CD8-positive, alpha-beta memory T cell (primary cell): ENCODE measurements at regions not wholly inside any gene's neighbourhood (a gene's known extent, or its start where the extent isn't known, plus 50 kb on each side); places are given as distances from the start of the nearest gene placed in this dataset.

Experiments
- CTCF ChIA-PET: fragments of 350-600 bp; sonication (Branson Sonifier 250); formaldehyde crosslinking; loops from one replicate; lab custom pipeline; 2021; ENCODE audit warnings: antibody characterized with exemption; lab: Charles Lee
- POLR2A ChIA-PET: fragments of 350-600 bp; sonication (Branson Sonifier 250); formaldehyde crosslinking; loops from one replicate; lab custom pipeline; 2021; ENCODE audit warnings: antibody characterized with exemption; lab: Charles Lee
- DNase-seq, 5 donors: peaks; one replicate each; pipeline versions ENCODE4 v3.0.0 to v3.0.0-alpha.2; 2020 to 2022; ENCODE audit warnings: mixed read lengths in 1 of 5
- H3K27ac ChIP-seq: one replicate; pipeline ENCODE4 v1.7.0; 2013; ENCODE audit warnings: low read depth, mild to moderate bottlenecking, low read length, moderate library complexity
- H3K27me3 ChIP-seq: 2 replicates; pipeline ENCODE4 v1.7.0; 2013; ENCODE audit warnings: low read length, mild to moderate bottlenecking; ENCODE audit not compliant: insufficient read depth, poor library complexity, severe bottlenecking
- H3K36me3 ChIP-seq: 2 replicates; pipeline ENCODE4 v1.7.0; 2013; ENCODE audit warnings: mild to moderate bottlenecking, low read length, moderate library complexity; ENCODE audit not compliant: insufficient read depth
- H3K4me1 ChIP-seq: 2 replicates; pipeline ENCODE4 v1.7.0; 2013; ENCODE audit warnings: mild to moderate bottlenecking, low read length, moderate library complexity; ENCODE audit not compliant: insufficient read depth
- H3K4me3 ChIP-seq: 2 replicates; pipeline ENCODE4 v1.7.0; 2013; ENCODE audit warnings: mild to moderate bottlenecking, low read length
- H3K9me3 ChIP-seq: 2 replicates; pipeline ENCODE4 v1.7.0; 2013; ENCODE audit warnings: mild to moderate bottlenecking, low read length
- H3K27ac Mint-ChIP-seq, 8 donors: one replicate each; pipeline ENCODE4 v1.8.0; 2020 to 2021; ENCODE audit warnings: mixed read lengths in 8 of 8, mild to moderate bottlenecking in 6 of 8, inconsistent platforms in 3 of 8, moderate library complexity in 3 of 8
- H3K27me3 Mint-ChIP-seq, 2 donors: one replicate each; pipeline ENCODE4 v1.8.0; 2020 to 2021; ENCODE audit warnings: mixed read lengths in 2 of 2, mild to moderate bottlenecking in 1 of 2, moderate library complexity in 1 of 2
- H3K36me3 Mint-ChIP-seq, 3 donors: one replicate each; pipeline ENCODE4 v1.8.0; 2020 to 2021; ENCODE audit warnings: mixed read lengths in 3 of 3, inconsistent platforms in 1 of 3, mild to moderate bottlenecking in 1 of 3
- H3K4me1 Mint-ChIP-seq, 3 donors: one replicate each; pipeline ENCODE4 v1.8.0; 2020 to 2021; ENCODE audit warnings: mixed read lengths in 3 of 3, inconsistent platforms in 1 of 3, mild to moderate bottlenecking in 1 of 3
- H3K4me3 Mint-ChIP-seq, 7 donors: one replicate each; pipeline ENCODE4 v1.8.0; 2020 to 2021; ENCODE audit warnings: mixed read lengths in 7 of 7, mild to moderate bottlenecking in 6 of 7, moderate library complexity in 4 of 7, inconsistent platforms in 2 of 7
- H3K9me3 Mint-ChIP-seq, 5 donors: one replicate each; pipeline ENCODE4 v1.8.0; 2020 to 2022; ENCODE audit warnings: mixed read lengths in 5 of 5, mild to moderate bottlenecking in 3 of 5, moderate library complexity in 2 of 5, inconsistent platforms in 1 of 5

- ChIA-PET POLR2A (no interaction called here), CTCF (no interaction called here)
- H3K36me3 ChIP-seq = no peaks in the 10 kb centered on the region
- H3K9me3 Mint-ChIP-seq = peaks cover 0 to 8% (median 3%) of the 10 kb centered on the region in 5 donors
- no peaks in the 10 kb centered on the region for H3K27me3 Mint-ChIP-seq
- no peak overlapping the region for H3K4me3 ChIP-seq
- no peaks in the 10 kb centered on the region for H3K4me1 Mint-ChIP-seq
- no peak overlapping the region for H3K4me3 Mint-ChIP-seq
- DNase-seq = no peak
- no peaks in the 10 kb centered on the region for H3K36me3 Mint-ChIP-seq
- no peak overlapping the region for H3K27ac Mint-ChIP-seq
- no peaks in the 10 kb centered on the region for H3K27me3 ChIP-seq
- H3K9me3 ChIP-seq = no peaks in the 10 kb centered on the region
- no peak overlapping the region for H3K27ac ChIP-seq
- H3K4me1 ChIP-seq = no peaks in the 10 kb centered on the region
Measured at GRCh38 chr4:41427306-41427882, 110.6 kb upstream of the LIMCH1 start.

GRCh38 chr4:41427931-41428600, 109.9 kb upstream of the LIMCH1 start:
- Histone ChIP-seq H3K4me3 (no peak overlapping the region), H3K27me3 (no peaks in the 10 kb centered on the region), H3K9me3 (no peaks in the 10 kb centered on the region), H3K36me3 (no peaks in the 10 kb centered on the region), H3K27ac (no peak overlapping the region), H3K4me1 (no peaks in the 10 kb centered on the region)
- H3K36me3 Mint-ChIP-seq = no peaks in the 10 kb centered on the region
- POLR2A ChIA-PET = no interaction called here
- H3K4me1 Mint-ChIP-seq = no peaks in the 10 kb centered on the region
- no peaks in the 10 kb centered on the region for H3K27me3 Mint-ChIP-seq
- no peak overlapping the region for H3K4me3 Mint-ChIP-seq
- CTCF ChIA-PET = no interaction called here
- no peak for DNase-seq
- H3K27ac Mint-ChIP-seq = no peak overlapping the region
- H3K9me3 Mint-ChIP-seq = peaks cover 0 to 8% (median 3%) of the 10 kb centered on the region in 5 donors

GRCh38 chr4:41428601-41429279, 109.2 kb upstream of the LIMCH1 start:
- H3K9me3 Mint-ChIP-seq = peaks cover 0 to 6% (median 3%) of the 10 kb centered on the region in 5 donors
- H3K27ac ChIP-seq = no peak overlapping the region
- H3K9me3 ChIP-seq = no peaks in the 10 kb centered on the region
- no peaks in the 10 kb centered on the region for H3K27me3 Mint-ChIP-seq
- CTCF ChIA-PET = no interaction called here
- POLR2A ChIA-PET = no interaction called here
- H3K4me1 ChIP-seq = no peaks in the 10 kb centered on the region
- no peak overlapping the region for H3K4me3 ChIP-seq
- H3K4me1 Mint-ChIP-seq = no peaks in the 10 kb centered on the region
- no peak overlapping the region for H3K4me3 Mint-ChIP-seq
- no peaks in the 10 kb centered on the region for H3K36me3 Mint-ChIP-seq
- H3K36me3 ChIP-seq = no peaks in the 10 kb centered on the region
- DNase-seq = no peak
- no peak overlapping the region for H3K27ac Mint-ChIP-seq
- H3K27me3 ChIP-seq = no peaks in the 10 kb centered on the region

- H3K27me3 ChIP-seq = no peaks in the 10 kb centered on the region
- no peak overlapping the region for H3K4me3 ChIP-seq
- Mint-ChIP-seq H3K4me1 (no peaks in the 10 kb centered on the region), H3K27ac (no peak overlapping the region), H3K36me3 (no peaks in the 10 kb centered on the region), H3K27me3 (no peaks in the 10 kb centered on the region), H3K4me3 (no peak overlapping the region), H3K9me3 (peaks cover 0 to 6% (median 3%) of the 10 kb centered on the region in 5 donors)
- ChIA-PET POLR2A (no interaction called here), CTCF (no interaction called here)
- no peaks in the 10 kb centered on the region for H3K9me3 ChIP-seq
- DNase-seq = no peak
- H3K4me1 ChIP-seq = no peaks in the 10 kb centered on the region
- H3K36me3 ChIP-seq = no peaks in the 10 kb centered on the region
- no peak overlapping the region for H3K27ac ChIP-seq
Measured at GRCh38 chr4:41429280-41429669, 108.7 kb upstream of the LIMCH1 start.

- H3K27me3 Mint-ChIP-seq = no peaks in the 10 kb centered on the region
- H3K27ac Mint-ChIP-seq = no peak overlapping the region
- H3K4me1 Mint-ChIP-seq = no peaks in the 10 kb centered on the region
- POLR2A ChIA-PET = no interaction called here
- DNase-seq = no peak
- no peak overlapping the region for H3K4me3 Mint-ChIP-seq
- CTCF ChIA-PET = no interaction called here
- H3K27ac ChIP-seq = no peak overlapping the region
- no peak overlapping the region for H3K4me3 ChIP-seq
- no peaks in the 10 kb centered on the region for H3K27me3 ChIP-seq
- H3K9me3 Mint-ChIP-seq = peaks cover 0 to 6% (median 2%) of the 10 kb centered on the region in 5 donors
- H3K9me3 ChIP-seq = no peaks in the 10 kb centered on the region
- no peaks in the 10 kb centered on the region for H3K36me3 ChIP-seq
- no peaks in the 10 kb centered on the region for H3K4me1 ChIP-seq
- H3K36me3 Mint-ChIP-seq = no peaks in the 10 kb centered on the region
Measured at GRCh38 chr4:41430792-41431191, 107.2 kb upstream of the LIMCH1 start.

- no peaks in the 10 kb centered on the region for H3K27me3 Mint-ChIP-seq
- no peaks in the 10 kb centered on the region for H3K36me3 Mint-ChIP-seq
- no peaks in the 10 kb centered on the region for H3K27me3 ChIP-seq
- no peak overlapping the region for H3K27ac Mint-ChIP-seq
- no peak overlapping the region for H3K4me3 ChIP-seq
- POLR2A ChIA-PET = no interaction called here
- no peak overlapping the region for H3K4me3 Mint-ChIP-seq
- H3K4me1 ChIP-seq = no peaks in the 10 kb centered on the region
- DNase-seq = no peak
- no peak overlapping the region for H3K27ac ChIP-seq
- H3K4me1 Mint-ChIP-seq = no peaks in the 10 kb centered on the region
- H3K36me3 ChIP-seq = no peaks in the 10 kb centered on the region
- peaks cover 0 to 6% (median 2%) of the 10 kb centered on the region in 5 donors for H3K9me3 Mint-ChIP-seq
- CTCF ChIA-PET = no interaction called here
- no peaks in the 10 kb centered on the region for H3K9me3 ChIP-seq
Measured at GRCh38 chr4:41431276-41431675, 106.7 kb upstream of the LIMCH1 start.

- Mint-ChIP-seq H3K27ac (no peak overlapping the region), H3K27me3 (no peaks in the 10 kb centered on the region), H3K4me3 (no peak overlapping the region), H3K9me3 (peaks cover 0 to 6% (median 3%) of the 10 kb centered on the region in 5 donors), H3K36me3 (no peaks in the 10 kb centered on the region), H3K4me1 (no peaks in the 10 kb centered on the region)
- H3K4me1 ChIP-seq = no peaks in the 10 kb centered on the region
- H3K27me3 ChIP-seq = no peaks in the 10 kb centered on the region
- no peaks in the 10 kb centered on the region for H3K36me3 ChIP-seq
- CTCF ChIA-PET = no interaction called here
- POLR2A ChIA-PET = no interaction called here
- H3K27ac ChIP-seq = no peak overlapping the region
- H3K4me3 ChIP-seq = no peak overlapping the region
- no peak for DNase-seq
- no peaks in the 10 kb centered on the region for H3K9me3 ChIP-seq
Measured at GRCh38 chr4:41432219-41432618, 105.7 kb upstream of the LIMCH1 start.

- no peaks in the 10 kb centered on the region for H3K9me3 ChIP-seq
- no peak overlapping the region for H3K27ac ChIP-seq
- POLR2A ChIA-PET = no interaction called here
- no peak overlapping the region for H3K4me3 ChIP-seq
- H3K27me3 Mint-ChIP-seq = no peaks in the 10 kb centered on the region
- H3K27ac Mint-ChIP-seq = no peak overlapping the region
- H3K36me3 ChIP-seq = no peaks in the 10 kb centered on the region
- CTCF ChIA-PET = no interaction called here
- no peaks in the 10 kb centered on the region for H3K4me1 Mint-ChIP-seq
- no peak overlapping the region for H3K4me3 Mint-ChIP-seq
- no peaks in the 10 kb centered on the region for H3K4me1 ChIP-seq
- no peaks in the 10 kb centered on the region for H3K36me3 Mint-ChIP-seq
- no peak for DNase-seq
- peaks cover 0 to 8% (median 3%) of the 10 kb centered on the region in 5 donors for H3K9me3 Mint-ChIP-seq
- no peaks in the 10 kb centered on the region for H3K27me3 ChIP-seq
Measured at GRCh38 chr4:41432881-41433280, 105.1 kb upstream of the LIMCH1 start.
